ENCODE measurements at regions not wholly inside any gene's neighbourhood (a gene's known extent, or its start where the extent isn't known, plus 50 kb on each side); places are given as distances from the start of the nearest gene placed in this dataset.
"Not testable (repeated sequence)": the region's sequence is repeated elsewhere in the genome, so short reads cannot be mapped to it uniquely, and the experiment has no call there.

DNA sequence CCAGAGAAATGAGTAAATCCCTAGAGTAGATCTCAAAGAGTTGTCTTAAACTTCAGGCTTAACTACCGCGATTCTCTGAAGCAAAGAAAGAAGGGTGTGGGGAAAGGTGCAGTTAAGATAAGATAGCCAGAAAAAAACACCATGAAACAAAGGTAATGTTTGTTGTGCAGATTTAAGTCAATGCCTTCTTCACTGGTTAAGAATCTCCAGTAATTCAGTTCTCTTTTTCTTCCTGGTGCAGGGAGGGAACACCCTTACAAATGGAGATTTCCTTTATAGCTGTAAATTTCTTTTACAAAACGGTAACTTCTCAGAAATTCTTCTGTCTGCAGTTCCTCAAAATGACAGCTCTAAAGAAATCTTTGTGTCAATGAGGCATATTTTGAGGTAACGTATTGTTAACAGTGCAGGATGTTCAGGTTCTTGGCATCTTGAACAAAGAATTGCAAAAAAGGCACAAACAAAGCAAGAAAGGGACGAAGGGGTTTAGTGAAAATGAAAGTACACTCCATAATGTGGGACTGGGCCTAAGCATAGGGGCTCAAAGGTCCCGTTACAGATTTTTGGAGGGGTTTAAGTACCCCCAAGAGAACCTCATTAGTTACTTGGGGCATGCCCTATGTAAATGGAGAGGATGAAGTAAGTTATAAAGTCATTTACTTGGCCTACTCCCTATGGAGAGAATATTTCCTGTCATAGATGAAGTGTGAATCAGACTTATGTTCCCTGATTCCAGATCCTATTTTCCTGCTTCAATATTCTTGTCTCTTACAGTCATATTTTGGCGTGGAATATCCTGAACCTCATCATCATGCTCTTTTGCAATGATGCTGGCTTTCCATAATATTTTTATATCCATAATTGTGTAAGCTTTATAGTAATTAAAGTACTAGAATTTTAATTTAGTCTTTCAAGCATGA lies 492.0 kb downstream of the PCDH11X start:
- no peak overlapping the region for H3K4me3 ChIP-seq (ENCODE audit: low read length in 3 of 3)
- no peaks in the 10 kb centered on the region for H3K27me3 ChIP-seq (ENCODE audit: control insufficient read depth, insufficient read depth, low read length)
- intact Hi-C loops (cut with DNase I), result no loop called here
- H3K9me3 ChIP-seq (ENCODE audit: control insufficient read depth in 2 of 3, insufficient read depth in 1 of 3, low read length in 3 of 3), result no peaks in the 10 kb centered on the region
- no peaks in the 10 kb centered on the region for H3K4me1 ChIP-seq (ENCODE audit: control insufficient read depth in 2 of 3, insufficient read depth in 2 of 3, low read depth in 1 of 3, low read length in 3 of 3)
- H3K9ac ChIP-seq (ENCODE audit: low read length in 3 of 3), result no peak overlapping the region
- TF ChIP-seq CTCF (IDR thresholded peaks at IDR 0.05; ENCODE audit: borderline replicate concordance, extremely low read depth, insufficient read depth), result no peak
- no peak overlapping the region for H3K27ac ChIP-seq (ENCODE audit: low read depth in 2 of 2, low read length in 2 of 2)
- no peak for FAIRE-seq
- DNase-seq, result no peak
- no peaks in the 10 kb centered on the region for H3K36me3 ChIP-seq (ENCODE audit: control insufficient read depth in 2 of 3, insufficient read depth in 3 of 3, low read length in 3 of 3)

GRCh38 chrX:92278556-92278955 lies 499.4 kb downstream of the PCDH11X start:
- FAIRE-seq; DNase-seq; H3K9ac ChIP-seq (ENCODE audit: low read length in 3 of 3); H3K36me3 ChIP-seq (ENCODE audit: control insufficient read depth in 2 of 3, insufficient read depth in 3 of 3, low read length in 3 of 3); H3K4me3 ChIP-seq (ENCODE audit: low read length in 3 of 3); intact Hi-C loops (cut with DNase I); H3K27ac ChIP-seq (ENCODE audit: low read depth in 2 of 2, low read length in 2 of 2); H3K27me3 ChIP-seq (ENCODE audit: control insufficient read depth, insufficient read depth, low read length); H3K9me3 ChIP-seq (ENCODE audit: control insufficient read depth in 2 of 3, insufficient read depth in 1 of 3, low read length in 3 of 3); H3K4me1 ChIP-seq (ENCODE audit: control insufficient read depth in 2 of 3, insufficient read depth in 2 of 3, low read depth in 1 of 3, low read length in 3 of 3): not testable (repeated sequence)

- H3K36me3 ChIP-seq (ENCODE audit: control insufficient read depth in 2 of 3, insufficient read depth in 3 of 3, low read length in 3 of 3); DNase-seq; H3K4me1 ChIP-seq (ENCODE audit: control insufficient read depth in 2 of 3, insufficient read depth in 2 of 3, low read depth in 1 of 3, low read length in 3 of 3); H3K4me3 ChIP-seq (ENCODE audit: low read length in 3 of 3); H3K9ac ChIP-seq (ENCODE audit: low read length in 3 of 3); H3K27me3 ChIP-seq (ENCODE audit: control insufficient read depth, insufficient read depth, low read length); H3K9me3 ChIP-seq (ENCODE audit: control insufficient read depth in 2 of 3, insufficient read depth in 1 of 3, low read length in 3 of 3); H3K27ac ChIP-seq (ENCODE audit: low read depth in 2 of 2, low read length in 2 of 2); intact Hi-C loops (cut with DNase I): not testable (repeated sequence)
- peak; percentile 69 for FAIRE-seq
Measured at GRCh38 chrX:92280347-92280746, 501.2 kb downstream of the PCDH11X start.

GRCh38 chrX:92283308-92283707 lies 504.1 kb downstream of the PCDH11X start:
- FAIRE-seq (no peak), DNase-seq (no peak)
- Histone ChIP-seq H3K27ac (ENCODE audit: low read depth in 2 of 2, low read length in 2 of 2) (no peak overlapping the region), H3K9ac (ENCODE audit: low read length in 3 of 3) (no peak overlapping the region), H3K36me3 (ENCODE audit: control insufficient read depth in 2 of 3, insufficient read depth in 3 of 3, low read length in 3 of 3) (no peaks in the 10 kb centered on the region), H3K9me3 (ENCODE audit: control insufficient read depth in 2 of 3, insufficient read depth in 1 of 3, low read length in 3 of 3) (no peaks in the 10 kb centered on the region), H3K27me3 (ENCODE audit: control insufficient read depth, insufficient read depth, low read length) (no peaks in the 10 kb centered on the region), H3K4me1 (ENCODE audit: control insufficient read depth in 2 of 3, insufficient read depth in 2 of 3, low read depth in 1 of 3, low read length in 3 of 3) (no peaks in the 10 kb centered on the region), H3K4me3 (ENCODE audit: low read length in 3 of 3) (no peak overlapping the region)
- intact Hi-C loops (cut with DNase I), result no loop called here
- TF ChIP-seq CTCF (IDR thresholded peaks at IDR 0.05; ENCODE audit: borderline replicate concordance, extremely low read depth, insufficient read depth), result no peak

DNA sequence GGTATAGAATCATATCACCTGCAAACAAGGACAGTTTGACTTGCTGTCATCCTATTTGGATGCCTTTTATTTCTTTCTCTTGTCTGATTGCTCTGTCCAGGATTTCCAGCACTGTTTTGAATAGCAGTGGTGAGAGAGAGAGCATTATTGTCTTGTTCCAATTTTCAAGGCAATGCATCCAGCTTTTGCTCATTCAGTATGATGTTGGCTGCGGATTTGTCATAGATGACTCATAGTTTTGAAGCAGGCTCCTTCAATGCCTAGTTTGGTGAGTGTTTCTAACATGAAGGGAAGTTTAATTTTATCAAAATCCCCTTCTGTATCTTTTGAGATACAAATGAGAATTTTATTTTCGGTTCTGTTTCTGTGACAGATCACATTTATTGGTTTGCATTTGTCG lies 518.9 kb downstream of the PCDH11X start:
- H3K27me3 ChIP-seq (ENCODE audit: control insufficient read depth, insufficient read depth, low read length); FAIRE-seq; H3K36me3 ChIP-seq (ENCODE audit: control insufficient read depth in 2 of 3, insufficient read depth in 3 of 3, low read length in 3 of 3); H3K9me3 ChIP-seq (ENCODE audit: control insufficient read depth in 2 of 3, insufficient read depth in 1 of 3, low read length in 3 of 3); H3K27ac ChIP-seq (ENCODE audit: low read depth in 2 of 2, low read length in 2 of 2); DNase-seq; H3K4me1 ChIP-seq (ENCODE audit: control insufficient read depth in 2 of 3, insufficient read depth in 2 of 3, low read depth in 1 of 3, low read length in 3 of 3); intact Hi-C loops (cut with DNase I); H3K4me3 ChIP-seq (ENCODE audit: low read length in 3 of 3); H3K9ac ChIP-seq (ENCODE audit: low read length in 3 of 3): not testable (repeated sequence)

- H3K4me1 ChIP-seq (ENCODE audit: control insufficient read depth in 2 of 3, insufficient read depth in 2 of 3, low read depth in 1 of 3, low read length in 3 of 3); H3K27me3 ChIP-seq (ENCODE audit: control insufficient read depth, insufficient read depth, low read length); H3K9ac ChIP-seq (ENCODE audit: low read length in 3 of 3); H3K36me3 ChIP-seq (ENCODE audit: control insufficient read depth in 2 of 3, insufficient read depth in 3 of 3, low read length in 3 of 3); H3K9me3 ChIP-seq (ENCODE audit: control insufficient read depth in 2 of 3, insufficient read depth in 1 of 3, low read length in 3 of 3); H3K4me3 ChIP-seq (ENCODE audit: low read length in 3 of 3); H3K27ac ChIP-seq (ENCODE audit: low read depth in 2 of 2, low read length in 2 of 2); intact Hi-C loops (cut with DNase I); DNase-seq: not testable (repeated sequence)
- FAIRE-seq, result peak; percentile 83
Measured at GRCh38 chrX:92333194-92333593, 554.0 kb downstream of the PCDH11X start.

DNA sequence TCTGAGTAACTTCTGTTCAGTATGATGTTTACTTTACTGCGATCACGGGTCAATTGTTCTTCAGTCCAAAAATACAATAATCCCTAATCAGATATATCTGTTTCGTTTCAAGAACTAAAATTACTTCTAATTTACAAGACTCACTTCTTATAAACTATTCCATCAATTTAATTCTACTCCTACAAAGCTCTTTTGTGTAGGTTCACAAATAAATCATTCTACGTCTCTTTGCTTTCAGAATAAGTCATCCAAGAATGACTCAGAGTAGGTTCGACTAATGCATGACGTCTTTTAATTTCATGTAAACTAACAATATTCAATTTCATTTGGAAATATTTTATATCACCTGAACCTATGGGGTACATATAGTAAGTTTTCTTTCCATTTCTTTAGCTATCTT lies 571.9 kb downstream of the PCDH11X start:
- H3K4me1 ChIP-seq (ENCODE audit: control insufficient read depth in 2 of 3, insufficient read depth in 2 of 3, low read depth in 1 of 3, low read length in 3 of 3); FAIRE-seq; H3K9me3 ChIP-seq (ENCODE audit: control insufficient read depth in 2 of 3, insufficient read depth in 1 of 3, low read length in 3 of 3); H3K36me3 ChIP-seq (ENCODE audit: control insufficient read depth in 2 of 3, insufficient read depth in 3 of 3, low read length in 3 of 3); H3K27me3 ChIP-seq (ENCODE audit: control insufficient read depth, insufficient read depth, low read length); H3K27ac ChIP-seq (ENCODE audit: low read depth in 2 of 2, low read length in 2 of 2); intact Hi-C loops (cut with DNase I); H3K4me3 ChIP-seq (ENCODE audit: low read length in 3 of 3); DNase-seq; H3K9ac ChIP-seq (ENCODE audit: low read length in 3 of 3): not testable (repeated sequence)

Measured in kidney (tissue), 13 donors.